ENCODE measurements at regions not wholly inside any gene's neighbourhood (a gene's known extent, or its start where the extent isn't known, plus 50 kb on each side); places are given as distances from the start of the nearest gene placed in this dataset.

GRCh38 chr2:16718576-16719484 lies 53.2 kb upstream of the CYRIA start:
- Mint-ChIP-seq H3K4me1 (ENCODE audit: low read depth) (no peaks in the 10 kb centered on the region), H3K27me3 (ENCODE audit: low read depth) (peaks cover 11% of the 10 kb centered on the region), H3K36me3 (ENCODE audit: low read depth) (no peaks in the 10 kb centered on the region), H3K9me3 (no peaks in the 10 kb centered on the region), H3K27ac (no peak overlapping the region), H3K4me3 (no peak overlapping the region)
- CTCF ChIA-PET, result no interaction called here
- no peak for DNase-seq
- intact Hi-C loops (cut with micrococcal nuclease), result no loop called here

GRCh38 chr2:16717477-16717876 lies 51.8 kb upstream of the CYRIA start:
- DNase-seq, result no peak
- H3K36me3 Mint-ChIP-seq (ENCODE audit: low read depth), result no peaks in the 10 kb centered on the region
- H3K27me3 Mint-ChIP-seq (ENCODE audit: low read depth), result peaks cover 6% of the 10 kb centered on the region
- H3K4me1 Mint-ChIP-seq (ENCODE audit: low read depth), result no peaks in the 10 kb centered on the region
- no peak overlapping the region for H3K27ac Mint-ChIP-seq
- H3K9me3 Mint-ChIP-seq, result no peaks in the 10 kb centered on the region
- intact Hi-C loops (cut with micrococcal nuclease), result no loop called here
- no peak overlapping the region for H3K4me3 Mint-ChIP-seq
- CTCF ChIA-PET, result no interaction called here

- H3K27me3 Mint-ChIP-seq (ENCODE audit: low read depth), result peaks cover 4% of the 10 kb centered on the region
- H3K36me3 Mint-ChIP-seq (ENCODE audit: low read depth), result no peaks in the 10 kb centered on the region
- CTCF ChIA-PET, result no interaction called here
- no peak overlapping the region for H3K27ac Mint-ChIP-seq
- intact Hi-C loops (cut with micrococcal nuclease), result no loop called here
- no peaks in the 10 kb centered on the region for H3K9me3 Mint-ChIP-seq
- H3K4me1 Mint-ChIP-seq (ENCODE audit: low read depth), result no peaks in the 10 kb centered on the region
- no peak for DNase-seq
- no peak overlapping the region for H3K4me3 Mint-ChIP-seq
These were observed 51.3 kb upstream of the CYRIA start for GRCh38 chr2:16716944-16717343.

- no peak overlapping the region for H3K4me3 Mint-ChIP-seq
- no peaks in the 10 kb centered on the region for H3K36me3 Mint-ChIP-seq (ENCODE audit: low read depth)
- H3K4me1 Mint-ChIP-seq (ENCODE audit: low read depth), result no peaks in the 10 kb centered on the region
- DNase-seq, result no peak
- intact Hi-C loops (cut with micrococcal nuclease), result no loop called here
- peaks cover 3% of the 10 kb centered on the region for H3K27me3 Mint-ChIP-seq (ENCODE audit: low read depth)
- no peaks in the 10 kb centered on the region for H3K9me3 Mint-ChIP-seq
- CTCF ChIA-PET, result interaction anchor here (0.6 kb wide), 1 partner anchor 261 kb away, joined by 3 read pairs; no protein-coding TSS in a partner anchor
- H3K27ac Mint-ChIP-seq, result no peak overlapping the region
These were observed 50.4 kb upstream of the CYRIA start for GRCh38 chr2:16716024-16716423.

Measured in activated naive CD4-positive, alpha-beta T cell treated with anti-CD3 and anti-CD28 coated beads for 36 hours (primary cell).